ENCODE measurements at regions not wholly inside any gene's neighbourhood (a gene's known extent, or its start where the extent isn't known, plus 50 kb on each side); places are given as distances from the start of the nearest gene placed in this dataset.

- WGBS, 2 donors: 96 to 97% methylated on average over 1 of the region's 1 CpG
- H3K4me3 ChIP-seq: no peak overlapping the region
- intact Hi-C loops (cut with DNase I): no loop called here
- DNase-seq (no peak), ATAC-seq (no peak)
- no peaks in the 10 kb centered on the region for H3K36me3 ChIP-seq
- no peaks in the 10 kb centered on the region for H3K9me3 ChIP-seq
- peaks cover 0 to 16% (median 0%) of the 10 kb centered on the region in 9 donors for H3K4me1 ChIP-seq
- TF ChIP-seq CTCF (IDR thresholded peaks at IDR 0.05): no peak
- no peak overlapping the region for H3K27ac ChIP-seq
- no peaks in the 10 kb centered on the region for H3K27me3 ChIP-seq
Measured at GRCh38 chr4:176437756-176438155, 118.0 kb downstream of the SPCS3 start.

GRCh38 chr4:176438401-176438800, 118.6 kb downstream of the SPCS3 start:
- 77 to 81% methylated on average over 2 of the region's 2 CpGs for WGBS, 2 donors
- Histone ChIP-seq H3K4me1 (peaks cover 0 to 14% (median 0%) of the 10 kb centered on the region in 9 donors), H3K27me3 (no peaks in the 10 kb centered on the region), H3K4me3 (no peak overlapping the region), H3K9me3 (no peaks in the 10 kb centered on the region), H3K36me3 (no peaks in the 10 kb centered on the region), H3K27ac (no peak overlapping the region)
- no peak for DNase-seq
- no peak for ATAC-seq
- no peak for TF ChIP-seq CTCF (IDR thresholded peaks at IDR 0.05)
- intact Hi-C loops (cut with DNase I): no loop called here

- Histone ChIP-seq H3K36me3 (no peaks in the 10 kb centered on the region), H3K4me1 (peaks cover 0 to 14% (median 0%) of the 10 kb centered on the region in 9 donors), H3K27me3 (no peaks in the 10 kb centered on the region), H3K27ac (peak overlapping the region in 1 of 10 donors; percentile 23), H3K9me3 (no peaks in the 10 kb centered on the region), H3K4me3 (no peak overlapping the region)
- intact Hi-C loops (cut with DNase I): no loop called here
- 50 to 55% methylated on average over 2 of the region's 2 CpGs for WGBS, 2 donors
- no peak for DNase-seq
- peak in 3 of 8 donors; percentile 43 to 59 (median 55) for ATAC-seq
- TF ChIP-seq CTCF (IDR thresholded peaks at IDR 0.05): no peak
Measured at GRCh38 chr4:176439611-176440010, 119.8 kb downstream of the SPCS3 start.

- TF ChIP-seq CTCF (IDR thresholded peaks at IDR 0.05): no peak
- no peak for DNase-seq
Measured at GRCh38 chr4:176440698-176441097, 120.9 kb downstream of the SPCS3 start.

More at GRCh38 chr4:176440698-176441097, 120.9 kb downstream of the SPCS3 start:
- 95 to 97% methylated on average over 1 of the region's 1 CpG for WGBS, 2 donors
- no peaks in the 10 kb centered on the region for H3K9me3 ChIP-seq
- no peaks in the 10 kb centered on the region for H3K36me3 ChIP-seq
- H3K4me3 ChIP-seq: no peak overlapping the region
- H3K27ac ChIP-seq: no peak overlapping the region
- no peak for ATAC-seq
- no peaks in the 10 kb centered on the region for H3K27me3 ChIP-seq
- intact Hi-C loops (cut with DNase I): no loop called here
- peaks cover 0 to 14% (median 0%) of the 10 kb centered on the region in 9 donors for H3K4me1 ChIP-seq
